Activated effector memory CD4-positive, alpha-beta T cell treated with anti-CD3 and anti-CD28 coated beads, Interleukin-2, amount 50 U/mL, for 16 hours (primary cell): ENCODE measurements at regions not wholly inside any gene's neighbourhood (a gene's known extent, or its start where the extent isn't known, plus 50 kb on each side); places are given as distances from the start of the nearest gene placed in this dataset.
"Not testable (repeated sequence)": the region's sequence is repeated elsewhere in the genome, so short reads cannot be mapped to it uniquely, and the experiment has no call there.

Source experiments
- DNase-seq: peaks from one replicate; pipeline ENCODE4 v3.0.0-alpha.2; 2020

DNA sequence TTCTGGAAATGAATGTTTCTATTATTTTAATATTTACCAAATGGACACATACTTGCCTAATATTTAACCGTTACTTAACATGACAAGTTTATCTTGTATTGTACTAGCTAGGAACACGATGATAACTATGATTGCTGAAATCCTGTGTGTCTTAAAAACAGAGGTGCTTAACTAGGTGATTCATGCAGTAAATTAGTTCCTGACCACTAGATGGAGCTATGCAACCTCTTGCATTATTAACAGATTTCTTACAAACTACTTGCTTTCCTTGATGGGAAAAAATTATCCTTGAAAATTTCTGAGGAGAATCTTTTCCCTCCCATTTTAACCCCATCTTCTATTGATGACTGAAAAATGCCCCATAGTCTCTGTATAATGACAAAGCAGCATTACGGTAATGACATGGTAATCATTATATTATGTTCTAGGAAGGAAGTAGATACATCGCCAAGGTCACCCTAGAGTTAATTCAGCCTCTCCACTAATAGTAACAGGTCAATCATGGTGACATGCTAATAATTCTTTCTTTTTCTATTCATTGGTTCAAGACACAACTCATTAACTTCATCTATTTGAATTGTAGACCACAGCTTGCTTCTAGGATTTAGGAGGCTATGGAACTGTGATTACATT is 844.2 kb downstream of the RAPGEF2 start:
- no peak for DNase-seq

DNA sequence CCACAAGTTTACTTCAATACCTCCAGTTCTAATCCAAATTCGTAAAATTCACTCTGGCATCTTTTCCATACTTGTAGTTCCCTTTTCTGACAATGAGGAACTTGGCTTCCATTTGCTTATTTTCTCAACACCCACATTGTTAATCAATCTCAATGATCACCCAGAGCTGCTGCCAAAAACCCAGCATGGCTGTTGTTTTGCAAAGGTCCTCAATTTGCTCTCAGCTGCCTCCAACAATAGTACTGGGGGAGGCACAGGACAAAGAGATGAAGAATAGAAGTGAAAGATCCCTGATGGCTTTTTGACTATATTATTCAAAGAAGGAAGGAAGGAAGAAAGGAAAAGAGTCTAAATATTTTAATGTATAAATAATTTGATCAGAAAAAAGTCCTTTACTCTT is 847.8 kb downstream of the RAPGEF2 start:
- no peak for DNase-seq

DNA sequence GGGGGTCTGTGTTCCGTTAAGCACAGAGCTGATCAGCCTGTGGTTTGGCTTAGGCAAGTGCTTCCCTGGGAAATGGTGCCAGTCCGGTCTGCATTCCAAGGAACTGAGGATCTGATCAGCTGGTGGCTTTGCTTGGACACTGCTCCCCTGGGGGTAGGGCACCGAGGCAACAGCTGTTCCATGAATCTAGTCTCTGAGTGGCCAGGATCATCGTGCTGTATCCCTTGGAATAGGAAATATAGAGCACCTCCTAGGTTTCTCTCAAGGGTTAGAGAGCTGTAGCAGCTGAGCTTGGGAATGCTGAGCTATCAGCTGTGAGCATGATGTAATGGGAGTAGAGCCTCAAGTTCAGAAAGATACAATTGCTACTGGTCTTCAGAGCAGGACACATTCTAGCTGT is 863.9 kb downstream of the RAPGEF2 start:
- DNase-seq, result no peak

DNA sequence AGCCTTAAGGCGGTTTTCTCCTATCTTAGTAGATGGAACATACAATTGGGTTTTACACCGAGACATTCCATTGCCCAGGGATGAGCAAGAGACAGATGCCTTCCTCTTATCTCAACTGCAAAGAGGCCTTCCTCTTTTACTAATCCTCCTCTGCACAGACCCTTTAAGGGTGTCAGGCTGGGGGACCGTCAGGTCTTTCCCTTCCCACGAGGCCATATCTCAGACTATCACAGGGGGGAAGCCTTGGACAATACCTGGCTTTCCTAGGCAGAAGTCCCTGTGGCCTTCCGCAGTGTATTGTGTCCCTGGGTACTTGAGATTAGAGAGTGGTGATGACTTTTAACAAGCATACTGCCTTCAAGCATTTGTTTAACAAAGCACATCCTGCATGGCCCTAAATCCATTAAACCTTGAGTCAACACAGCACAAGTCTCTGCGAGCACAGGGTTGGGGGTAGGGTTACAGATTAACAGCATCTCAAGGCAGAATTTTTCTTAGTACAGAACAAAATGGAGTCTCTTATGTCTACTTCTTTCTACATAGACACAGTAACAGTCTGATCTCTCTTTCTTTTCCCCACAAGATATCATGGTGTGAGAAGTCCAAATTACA is 874.1 kb downstream of the RAPGEF2 start:
- not testable (repeated sequence) for DNase-seq

DNA sequence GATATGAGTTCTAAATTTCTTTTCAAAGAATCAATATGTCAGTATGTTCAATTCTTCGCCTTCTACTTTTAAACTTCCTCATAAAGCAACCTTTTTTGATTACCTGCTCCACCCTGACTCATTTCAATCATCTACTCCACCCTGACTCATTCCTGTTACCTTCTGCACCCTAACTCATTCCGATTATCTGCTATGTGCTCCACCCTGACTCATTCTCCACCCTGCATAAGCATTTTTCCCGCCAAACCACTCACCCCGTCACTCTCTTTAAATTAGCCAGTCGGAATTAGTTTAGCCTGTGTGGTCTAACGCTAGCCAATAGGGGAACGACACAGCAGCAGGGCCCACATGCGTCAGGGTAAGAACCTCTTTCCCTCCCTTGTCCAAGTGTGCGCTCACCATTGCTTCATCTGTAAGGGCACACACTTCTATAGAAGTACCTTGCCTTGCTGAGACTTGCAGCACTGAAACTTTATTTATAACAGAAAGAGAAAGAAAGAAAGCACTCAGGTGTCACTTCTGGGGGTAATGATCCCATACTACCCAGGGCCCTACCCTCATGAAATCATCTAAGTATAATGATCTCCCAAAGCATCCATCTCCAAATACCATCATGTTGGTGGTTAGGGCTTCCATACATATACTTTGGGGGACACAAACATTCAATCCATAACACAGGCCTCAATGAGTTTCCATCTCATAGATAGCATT is 875.2 kb downstream of the RAPGEF2 start:
- DNase-seq, result no peak

DNA sequence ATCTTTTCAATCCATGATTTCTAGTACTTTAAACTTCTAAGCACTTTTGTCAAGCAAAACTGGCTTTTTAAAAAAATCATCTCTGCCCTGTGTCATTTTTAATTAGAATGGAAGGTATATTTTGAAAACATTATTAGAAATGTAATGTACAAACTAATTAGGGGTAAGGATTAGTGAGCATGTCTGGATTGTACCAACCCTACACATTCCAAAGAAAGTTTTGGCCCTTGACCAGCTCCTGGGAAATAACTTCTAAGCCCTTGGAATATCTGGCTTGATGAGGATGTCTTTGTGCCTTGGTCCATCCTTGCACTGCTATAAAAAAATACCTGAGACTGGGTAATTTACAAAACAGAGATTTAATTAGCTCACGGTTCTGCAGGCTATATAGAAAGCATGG is 876.5 kb downstream of the RAPGEF2 start:
- DNase-seq, result no peak

DNA sequence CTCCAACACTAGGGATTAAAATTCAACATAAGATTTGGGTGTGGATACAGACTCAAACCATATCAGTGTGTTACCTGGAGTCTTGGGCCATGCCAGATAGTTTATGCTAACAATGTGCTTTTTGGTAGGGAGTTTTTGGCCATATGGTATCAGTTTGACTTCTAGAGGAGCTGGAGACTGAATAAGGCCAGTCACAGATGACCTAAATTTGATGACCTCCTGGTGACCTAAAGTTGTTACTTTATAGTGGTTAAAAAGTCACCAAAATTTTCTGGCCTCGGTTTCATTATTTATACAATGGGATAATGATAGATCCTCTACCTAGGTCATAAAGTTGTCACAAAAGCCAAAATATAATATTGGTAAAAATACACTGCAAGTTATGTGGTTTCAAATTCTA is 877.1 kb downstream of the RAPGEF2 start:
- DNase-seq, result no peak

DNA sequence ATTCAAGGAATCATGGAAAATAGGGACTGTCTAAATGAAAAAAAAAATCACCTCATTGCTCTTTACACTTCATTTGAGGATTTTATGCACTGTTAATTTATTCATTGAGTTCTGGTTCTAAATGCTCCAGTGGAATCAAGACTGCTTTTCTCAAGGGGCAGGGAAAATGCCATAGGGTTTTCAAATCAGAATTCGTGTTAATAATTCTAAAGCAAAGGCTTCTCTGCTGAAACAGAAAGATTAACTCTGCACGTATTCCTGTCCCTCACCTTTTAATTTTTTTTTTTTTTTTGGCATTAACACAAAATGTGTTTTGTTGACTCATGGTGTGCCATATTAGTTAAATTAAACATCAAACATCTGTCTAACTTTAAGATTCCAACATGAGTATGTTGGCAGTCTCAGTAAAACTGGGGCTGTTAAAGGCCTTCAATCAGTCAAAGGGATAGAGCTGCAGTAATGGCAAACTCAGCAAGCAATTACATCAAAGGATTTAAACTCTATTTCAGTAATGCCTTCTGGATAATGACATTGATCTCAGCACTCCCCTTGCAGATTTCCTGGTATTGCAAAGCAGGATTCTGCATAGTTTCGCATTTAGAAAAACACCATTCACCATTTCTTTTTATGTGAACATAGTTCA is 878.1 kb downstream of the RAPGEF2 start:
- DNase-seq, result no peak

DNA sequence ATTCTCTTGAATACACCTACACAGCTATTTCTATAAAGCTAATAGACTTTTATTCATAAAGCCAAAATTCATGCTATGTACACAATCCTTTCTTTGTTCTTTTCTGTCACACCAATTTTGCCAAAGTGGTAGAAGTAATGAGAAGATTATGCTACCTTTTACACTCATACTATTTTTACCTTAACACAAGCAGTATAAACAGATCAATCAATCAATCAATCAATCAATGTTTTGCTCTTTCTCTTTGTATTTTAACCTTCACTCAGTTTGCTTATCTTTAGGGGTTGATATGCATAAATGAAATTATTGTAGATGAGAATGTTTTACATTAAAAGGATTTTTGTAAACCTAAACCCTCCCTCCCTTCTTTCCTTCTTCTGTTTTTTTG is 878.6 kb downstream of the RAPGEF2 start:
- DNase-seq, result no peak

DNA sequence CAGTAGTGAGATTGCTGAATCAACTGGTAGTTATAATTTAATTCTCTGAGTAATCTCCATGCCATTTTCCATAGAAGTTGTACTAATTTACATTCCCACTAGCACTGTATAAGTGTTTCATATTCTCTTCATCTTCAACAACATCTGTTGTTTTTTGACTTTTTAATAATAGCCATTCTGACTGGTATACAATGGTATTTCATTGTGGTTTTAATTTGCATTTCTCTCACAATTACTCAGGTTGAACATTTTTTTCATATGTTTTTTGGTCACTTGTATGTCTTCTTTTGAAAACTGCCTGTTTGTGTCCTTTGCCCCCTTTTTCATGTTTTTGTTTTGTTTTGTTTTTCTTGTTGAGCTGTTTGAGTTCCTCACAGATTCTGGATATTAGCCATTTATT is 880.2 kb downstream of the RAPGEF2 start:
- DNase-seq, result no peak

DNA sequence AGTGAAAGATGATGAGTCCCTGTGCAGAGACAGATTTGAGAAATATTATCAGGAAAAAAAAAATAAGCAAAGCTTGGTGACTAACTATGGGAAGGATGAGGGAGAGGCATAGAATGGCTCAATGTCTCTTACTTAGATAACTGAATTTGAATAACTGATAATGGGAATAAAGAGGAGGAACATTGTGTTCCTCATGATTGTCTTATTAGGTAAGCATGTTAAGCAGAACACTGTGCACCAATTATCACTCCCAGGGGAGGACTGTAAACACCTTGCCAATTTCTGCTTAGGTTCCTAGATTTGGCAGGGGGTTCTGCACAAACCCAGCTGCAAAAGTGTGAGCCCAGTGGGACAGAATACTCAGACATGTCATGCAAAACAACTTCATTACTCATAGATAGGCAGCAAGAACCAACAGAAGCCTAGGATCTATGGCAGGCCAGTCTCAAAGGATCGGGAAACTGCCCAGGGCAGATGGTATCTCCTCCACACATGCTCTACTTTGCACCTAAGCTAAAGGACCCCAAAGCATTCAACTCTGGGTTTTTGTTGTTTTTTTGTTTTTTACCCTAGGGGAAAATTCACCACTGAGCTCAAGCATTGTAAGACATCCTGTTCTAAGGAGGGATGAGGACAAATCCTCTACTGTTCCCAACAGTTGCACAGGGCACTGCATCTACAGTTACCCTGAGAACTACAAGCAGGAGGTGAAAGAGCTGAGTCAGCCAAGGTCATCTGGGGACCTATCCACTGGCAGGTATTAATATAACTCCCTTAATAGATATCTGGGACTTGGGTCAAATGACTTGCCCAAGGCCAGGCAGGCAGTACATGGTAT is 907.0 kb downstream of the RAPGEF2 start:
- DNase-seq, result no peak

DNA sequence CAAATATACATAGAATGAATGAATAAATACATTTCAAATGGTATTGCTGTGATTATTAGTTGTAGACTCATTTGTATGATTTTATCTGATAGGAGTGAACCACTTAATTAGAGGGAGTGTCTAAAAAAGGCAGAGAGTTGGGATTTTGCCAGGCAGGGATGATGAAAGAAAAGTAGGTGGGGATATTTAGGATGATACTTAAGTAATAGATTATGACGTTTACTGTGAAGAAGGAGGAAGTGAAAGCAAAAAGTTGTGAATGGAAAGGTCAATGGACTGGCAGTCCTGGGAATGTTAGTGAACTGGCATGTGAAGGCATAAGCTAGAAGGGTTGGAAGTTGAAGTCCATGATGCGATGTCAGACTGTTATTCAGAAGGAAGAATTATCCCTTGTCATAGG is 917.1 kb downstream of the RAPGEF2 start:
- DNase-seq, result no peak

DNA sequence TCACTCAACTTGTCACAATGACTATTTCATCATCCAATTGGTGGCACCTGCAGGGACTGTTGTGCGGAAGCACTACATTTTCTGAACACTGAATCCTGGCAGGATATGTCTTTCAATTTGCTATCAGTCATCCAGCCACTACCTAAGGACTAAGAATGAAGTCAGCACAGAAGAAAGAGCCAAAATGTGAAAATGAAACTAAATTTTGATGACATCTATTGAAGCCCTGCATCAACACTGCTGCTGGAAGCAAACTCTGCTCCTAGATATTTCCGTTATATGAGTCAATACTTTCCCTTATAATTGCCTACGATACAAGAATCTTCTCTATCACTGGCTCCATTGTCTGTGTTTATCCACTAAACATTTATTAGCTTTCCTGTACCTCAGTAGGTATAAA is 917.9 kb downstream of the RAPGEF2 start:
- DNase-seq, result no peak

DNA sequence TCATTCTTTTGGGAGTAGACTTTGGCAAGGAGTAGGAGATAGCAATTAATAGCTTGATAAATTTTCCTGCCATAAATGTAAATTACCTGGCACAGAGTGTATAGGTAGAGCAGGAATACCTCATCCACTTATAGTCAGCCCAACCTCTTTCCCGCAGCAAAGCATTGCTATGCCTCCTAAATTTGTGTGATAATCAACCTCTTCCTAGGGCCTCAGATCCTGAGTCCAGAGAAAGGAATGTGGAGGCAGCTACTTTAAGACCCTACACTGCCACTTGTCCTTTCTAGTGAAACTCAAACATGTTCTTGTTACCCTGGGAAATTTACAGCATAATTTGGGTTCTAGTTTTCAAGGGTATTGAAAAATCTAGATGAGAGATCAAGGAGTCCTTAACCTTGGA is 919.0 kb downstream of the RAPGEF2 start:
- DNase-seq, result no peak

DNA sequence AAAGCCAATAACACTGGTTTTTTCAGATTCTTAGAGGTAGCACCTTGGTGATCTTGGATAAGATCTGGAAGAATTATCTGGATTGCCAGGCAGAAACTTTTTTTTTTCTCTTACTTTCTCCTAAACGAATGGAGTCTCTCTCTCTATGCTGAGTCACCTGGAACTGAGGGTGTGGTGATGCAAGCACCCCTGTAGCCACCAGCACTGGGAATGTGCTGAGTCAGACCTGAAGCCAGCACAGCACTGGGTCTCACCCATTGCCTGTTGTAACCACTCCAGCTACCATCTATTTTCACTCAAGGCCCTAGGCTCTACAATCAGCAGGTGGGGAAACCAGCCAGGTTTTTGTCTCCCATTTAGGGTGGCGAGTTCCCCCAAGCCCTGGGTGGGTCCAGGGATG is 923.8 kb downstream of the RAPGEF2 start:
- DNase-seq, result no peak

DNA sequence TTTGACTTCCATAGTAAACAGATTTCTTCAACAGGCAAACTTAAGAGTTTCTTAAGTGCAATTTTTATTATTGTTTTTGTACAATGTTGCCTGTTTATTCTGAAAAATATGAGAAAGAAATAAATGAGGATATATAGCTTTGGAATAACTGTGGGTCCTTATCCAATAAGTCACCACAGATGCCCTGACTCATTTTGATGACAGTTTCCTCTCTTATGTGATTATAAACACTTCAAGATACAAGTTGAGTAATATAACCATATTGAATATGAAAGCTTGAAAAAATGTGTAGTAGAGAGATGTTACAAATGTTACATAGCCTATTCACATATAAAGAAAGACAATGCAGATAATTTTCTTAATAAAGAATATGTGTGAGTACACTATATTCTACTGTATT is 931.6 kb downstream of the RAPGEF2 start:
- DNase-seq, result no peak

DNA sequence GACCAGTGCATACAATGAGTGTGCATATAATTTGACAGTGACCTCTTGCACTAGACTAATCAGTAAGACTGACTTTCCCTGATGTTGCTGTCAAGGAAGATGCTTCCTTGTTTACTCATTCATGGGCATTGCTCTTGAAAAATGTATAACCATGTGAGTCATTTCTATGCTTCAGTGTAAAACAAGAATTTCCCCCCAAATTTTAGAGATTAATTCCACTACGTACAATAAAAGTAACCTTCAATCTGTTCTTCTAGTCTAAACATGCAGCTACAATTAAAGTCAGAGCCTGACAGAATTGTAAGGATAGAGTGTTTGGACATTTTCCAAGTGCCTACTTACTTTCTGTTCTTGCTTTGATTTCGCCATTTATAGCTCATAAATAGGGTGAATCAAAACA is 935.7 kb downstream of the RAPGEF2 start:
- DNase-seq, result no peak

DNA sequence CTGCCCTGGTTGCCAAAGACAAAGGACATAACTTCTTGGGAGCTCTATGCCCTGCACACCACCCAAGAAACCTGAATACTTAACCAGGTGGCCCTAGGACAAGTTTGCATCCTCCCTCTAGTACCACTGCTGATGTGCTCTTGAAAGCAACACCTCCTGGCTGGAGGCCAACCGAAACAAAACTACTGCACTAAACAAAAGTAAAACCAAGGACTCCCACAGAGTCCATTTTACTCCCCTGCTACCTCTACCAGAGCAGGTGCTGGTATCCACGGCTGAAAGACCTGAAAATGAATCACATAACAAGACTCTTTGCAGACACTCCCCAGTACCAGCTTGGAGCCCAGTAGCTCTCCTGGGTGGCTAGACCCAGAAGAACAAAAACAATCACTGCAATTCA is 941.8 kb downstream of the RAPGEF2 start:
- no peak for DNase-seq

DNA sequence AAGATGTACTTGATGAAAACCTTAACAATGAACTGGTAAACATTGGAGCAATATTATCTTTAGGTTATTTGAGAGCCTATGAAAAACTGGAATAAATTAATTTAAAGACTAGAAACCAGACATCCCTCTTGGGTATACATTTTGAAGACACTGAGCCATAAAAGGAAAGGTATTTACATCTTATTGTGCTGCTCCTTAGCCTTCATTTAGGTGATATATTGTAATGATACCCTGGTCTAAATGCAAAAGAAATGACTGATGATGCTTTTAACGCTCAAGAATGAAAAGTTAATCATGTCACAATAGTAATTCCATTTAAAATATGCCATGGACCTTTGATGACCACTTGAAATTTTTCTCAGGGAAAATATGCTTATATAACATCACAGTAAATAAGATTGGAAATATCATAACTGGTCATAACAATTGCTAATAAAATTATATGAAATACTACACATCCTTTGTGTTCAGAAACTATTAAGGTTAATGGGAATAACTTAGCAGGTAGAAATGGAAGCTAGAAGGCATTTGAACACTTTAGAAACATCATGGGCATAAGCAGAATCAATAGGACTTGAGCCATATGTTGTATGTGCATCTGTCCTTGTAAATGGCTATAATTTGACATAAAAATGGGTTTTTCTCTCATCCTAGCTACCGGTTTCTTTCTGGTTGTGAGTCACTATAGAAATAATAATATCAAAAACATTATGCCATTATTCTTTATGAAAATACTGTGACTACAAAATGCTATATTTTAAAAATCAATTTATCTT is 979.7 kb downstream of the RAPGEF2 start:
- no peak for DNase-seq

DNA sequence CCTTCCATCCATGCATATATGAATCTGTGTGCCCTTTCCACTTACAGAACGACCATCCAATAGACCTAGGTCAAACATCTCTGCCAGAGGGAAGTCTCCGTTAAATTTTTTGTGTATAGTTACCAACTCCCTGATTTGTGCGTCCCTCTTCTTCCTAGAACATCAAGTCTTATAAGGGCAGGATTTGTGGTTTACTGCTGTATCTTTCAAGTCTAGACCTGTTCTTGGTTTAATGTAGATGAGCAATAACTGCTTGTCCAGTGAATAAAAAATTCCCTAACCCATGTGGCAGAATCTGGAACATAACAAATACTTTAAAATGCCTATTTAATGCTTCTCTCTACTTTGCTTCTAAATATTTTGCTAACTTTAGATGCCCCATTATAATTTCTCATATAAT is 988.8 kb downstream of the RAPGEF2 start:
- DNase-seq, result no peak

DNA sequence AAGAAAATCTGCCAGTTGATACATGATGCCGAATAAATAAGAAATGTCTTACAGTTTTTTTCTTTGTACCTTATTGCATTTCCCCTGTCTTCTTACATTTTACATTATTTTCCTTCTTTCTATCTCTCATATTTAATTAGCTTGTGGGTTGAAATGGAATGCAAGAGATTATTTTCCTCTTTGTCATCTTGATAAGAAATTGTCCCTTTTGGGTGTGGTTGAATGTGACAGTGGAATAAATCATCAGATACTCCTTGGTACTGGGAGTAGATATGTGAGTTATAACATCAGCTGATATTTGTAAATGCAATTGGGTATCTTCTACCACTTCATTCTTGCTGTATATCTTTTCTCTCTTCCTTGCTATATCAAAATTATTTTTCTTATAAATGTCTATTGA is 997.4 kb downstream of the RAPGEF2 start:
- DNase-seq, result no peak

DNA sequence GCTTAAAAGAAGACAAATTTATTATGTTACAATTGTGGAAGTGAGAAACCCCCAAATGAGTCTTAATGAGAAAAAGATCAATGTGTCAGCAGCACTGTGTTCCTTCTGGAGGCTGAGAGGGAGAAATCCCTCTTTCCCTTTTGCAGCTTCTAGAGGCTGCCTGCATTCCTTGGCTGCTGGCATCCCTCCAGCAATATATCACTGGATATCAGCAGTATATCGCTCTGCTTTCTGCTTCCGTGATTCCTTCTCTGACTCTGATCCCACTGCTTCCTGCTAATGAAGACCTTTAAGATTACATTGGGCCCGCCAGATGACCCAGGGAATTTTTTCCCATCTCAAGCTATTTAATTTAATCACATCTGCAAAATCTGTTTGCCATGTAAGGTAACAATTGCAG is 1008.0 kb downstream of the RAPGEF2 start:
- DNase-seq, result no peak
